ENCODE measurements at regions not wholly inside any gene's neighbourhood (a gene's known extent, or its start where the extent isn't known, plus 50 kb on each side); places are given as distances from the start of the nearest gene placed in this dataset.

DNA sequence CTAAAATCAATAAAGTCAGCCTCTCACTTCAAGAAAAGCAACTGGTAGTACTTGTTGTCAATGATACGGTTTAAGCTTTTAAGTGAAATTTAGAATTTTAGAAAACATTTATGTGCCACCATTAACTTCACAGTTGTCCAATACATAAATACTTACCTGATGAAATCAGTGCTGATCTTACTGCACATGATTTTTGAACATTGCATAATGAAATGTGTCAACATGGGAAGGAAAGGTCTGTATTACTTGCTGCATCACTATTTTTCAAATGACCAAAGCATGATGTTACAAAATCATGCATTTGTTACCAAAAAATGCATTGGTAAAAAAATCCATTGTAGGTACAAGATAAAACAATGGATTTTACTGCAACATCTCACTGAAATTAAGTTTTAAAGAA, 284.3 kb downstream of the EPM2A start:
- Histone ChIP-seq H3K23ac (ENCODE audit: insufficient read length, low read depth, low read length) (no peak overlapping the region), H3K23me2 (ENCODE audit: insufficient read length, low read depth, low read length, poor library complexity, severe bottlenecking) (no peaks in the 10 kb centered on the region), H2BK120ac (ENCODE audit: low read depth, low read length, poor library complexity, severe bottlenecking) (no peak overlapping the region), H3K18ac (ENCODE audit: insufficient read length, low read depth, low read length) (no peak overlapping the region), H2BK15ac (ENCODE audit: low read depth, low read length) (no peak overlapping the region), H3K27me3 (ENCODE audit: insufficient read depth, low read length) (no peaks in the 10 kb centered on the region), H3T11ph (ENCODE audit: low read length) (no peak overlapping the region), H3K56ac (ENCODE audit: insufficient read length, low read depth, low read length) (no peak overlapping the region), H3K9ac (ENCODE audit: extremely low read depth, insufficient read length, low read length) (no peak overlapping the region), H2AK5ac (ENCODE audit: insufficient read length, low read length) (no peak overlapping the region), H3K4ac (ENCODE audit: low read depth, low read length) (no peak overlapping the region), H2BK20ac (ENCODE audit: low read depth, low read length, poor library complexity, severe bottlenecking) (no peak overlapping the region), H3K27ac (ENCODE audit: insufficient read length, low read depth, low read length) (no peak overlapping the region), H2BK5ac (ENCODE audit: insufficient read length, low read length) (no peak overlapping the region), H2BK12ac (ENCODE audit: insufficient read length, low read depth, low read length) (no peak overlapping the region), H3K9me3 (ENCODE audit: control insufficient read depth, low read depth, low read length) (no peaks in the 10 kb centered on the region), H3K4me2 (ENCODE audit: insufficient read depth, insufficient read length, low read length) (no peak overlapping the region), H2AFZ (ENCODE audit: low read length) (no peak overlapping the region), H4K20me1 (ENCODE audit: control insufficient read depth, insufficient read depth, insufficient read length) (no peaks in the 10 kb centered on the region), H3K79me1 (ENCODE audit: insufficient read depth, low read depth, low read length, poor library complexity, severe bottlenecking) (no peaks in the 10 kb centered on the region), H3K4me1 (ENCODE audit: insufficient read depth, low read length) (no peaks in the 10 kb centered on the region), H4K5ac (ENCODE audit: insufficient read length, low read depth, low read length) (no peak overlapping the region), H3K79me2 (ENCODE audit: insufficient read depth, low read length) (no peaks in the 10 kb centered on the region), H4K8ac (replicated peaks; ENCODE audit: insufficient read length, low read depth, low read length) (no peak overlapping the region), H3K14ac (ENCODE audit: insufficient read depth, low read length) (no peak overlapping the region), H4K91ac (ENCODE audit: insufficient read length, low read depth, low read length) (no peak overlapping the region)
- Mint-ChIP-seq H3K4me3 (no peak overlapping the region), H3K36me3 (ENCODE audit: insufficient read depth in 1 of 3, low read depth in 3 of 3) (peaks cover 6 to 8% (median 7%) of the 10 kb centered on the region in 3 experiments; a peak in 4 of 7 replicates), H3K27me3 (ENCODE audit: low read depth) (no peaks in the 10 kb centered on the region), H3K27ac (no peak overlapping the region), H3K4me1 (peaks cover 3% of the 10 kb centered on the region in 2 experiments; a peak in 1 of 4 replicates), H3K9me3 (peaks cover 8 to 10% of the 10 kb centered on the region in 2 experiments)
- no CpG with 5 or more reads among the region's 1 CpG for WGBS (ENCODE audit: extremely low coverage, insufficient read length, low lambda C conversion rate)
- no peak for DNase-seq
- TF ChIP-seq, protein P1, sequence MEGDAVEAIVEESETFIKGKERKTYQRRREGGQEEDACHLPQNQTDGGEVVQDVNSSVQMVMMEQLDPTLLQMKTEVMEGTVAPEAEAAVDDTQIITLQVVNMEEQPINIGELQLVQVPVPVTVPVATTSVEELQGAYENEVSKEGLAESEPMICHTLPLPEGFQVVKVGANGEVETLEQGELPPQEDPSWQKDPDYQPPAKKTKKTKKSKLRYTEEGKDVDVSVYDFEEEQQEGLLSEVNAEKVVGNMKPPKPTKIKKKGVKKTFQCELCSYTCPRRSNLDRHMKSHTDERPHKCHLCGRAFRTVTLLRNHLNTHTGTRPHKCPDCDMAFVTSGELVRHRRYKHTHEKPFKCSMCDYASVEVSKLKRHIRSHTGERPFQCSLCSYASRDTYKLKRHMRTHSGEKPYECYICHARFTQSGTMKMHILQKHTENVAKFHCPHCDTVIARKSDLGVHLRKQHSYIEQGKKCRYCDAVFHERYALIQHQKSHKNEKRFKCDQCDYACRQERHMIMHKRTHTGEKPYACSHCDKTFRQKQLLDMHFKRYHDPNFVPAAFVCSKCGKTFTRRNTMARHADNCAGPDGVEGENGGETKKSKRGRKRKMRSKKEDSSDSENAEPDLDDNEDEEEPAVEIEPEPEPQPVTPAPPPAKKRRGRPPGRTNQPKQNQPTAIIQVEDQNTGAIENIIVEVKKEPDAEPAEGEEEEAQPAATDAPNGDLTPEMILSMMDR (conservative IDR thresholded peaks at IDR 0.05) = no peak

Measured in H9 (cell line).